ENCODE measurements at regions not wholly inside any gene's neighbourhood (a gene's known extent, or its start where the extent isn't known, plus 50 kb on each side); places are given as distances from the start of the nearest gene placed in this dataset.
"Not testable (repeated sequence)": the region's sequence is repeated elsewhere in the genome, so short reads cannot be mapped to it uniquely, and the experiment has no call there.

DNA sequence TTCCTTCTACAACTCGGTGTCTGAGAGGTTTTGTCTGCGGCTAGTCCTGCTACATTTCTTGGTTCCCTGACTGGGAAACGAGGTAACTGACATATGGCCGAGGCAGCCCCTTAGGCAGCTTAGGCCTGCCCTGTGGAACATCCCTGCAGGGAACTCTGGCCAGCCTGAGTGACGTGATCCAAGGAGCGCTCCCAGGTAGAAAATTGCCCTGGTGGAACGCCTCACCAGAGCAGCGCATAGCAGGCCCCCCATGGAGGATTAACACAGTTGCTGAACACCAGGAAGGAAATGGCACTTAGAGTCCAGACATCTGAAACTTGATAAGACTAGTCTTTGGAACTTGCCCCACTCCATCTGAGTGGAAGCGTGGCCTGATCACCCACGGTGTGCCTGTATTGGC lies 837.4 kb upstream of the NDST4 start:
- TF ChIP-seq, protein P1, sequence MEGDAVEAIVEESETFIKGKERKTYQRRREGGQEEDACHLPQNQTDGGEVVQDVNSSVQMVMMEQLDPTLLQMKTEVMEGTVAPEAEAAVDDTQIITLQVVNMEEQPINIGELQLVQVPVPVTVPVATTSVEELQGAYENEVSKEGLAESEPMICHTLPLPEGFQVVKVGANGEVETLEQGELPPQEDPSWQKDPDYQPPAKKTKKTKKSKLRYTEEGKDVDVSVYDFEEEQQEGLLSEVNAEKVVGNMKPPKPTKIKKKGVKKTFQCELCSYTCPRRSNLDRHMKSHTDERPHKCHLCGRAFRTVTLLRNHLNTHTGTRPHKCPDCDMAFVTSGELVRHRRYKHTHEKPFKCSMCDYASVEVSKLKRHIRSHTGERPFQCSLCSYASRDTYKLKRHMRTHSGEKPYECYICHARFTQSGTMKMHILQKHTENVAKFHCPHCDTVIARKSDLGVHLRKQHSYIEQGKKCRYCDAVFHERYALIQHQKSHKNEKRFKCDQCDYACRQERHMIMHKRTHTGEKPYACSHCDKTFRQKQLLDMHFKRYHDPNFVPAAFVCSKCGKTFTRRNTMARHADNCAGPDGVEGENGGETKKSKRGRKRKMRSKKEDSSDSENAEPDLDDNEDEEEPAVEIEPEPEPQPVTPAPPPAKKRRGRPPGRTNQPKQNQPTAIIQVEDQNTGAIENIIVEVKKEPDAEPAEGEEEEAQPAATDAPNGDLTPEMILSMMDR (IDR thresholded peaks at IDR 0.05; ENCODE audit: low read depth, low read length, missing control alignments), result no peak
- DNase-seq, result no peak
- H3K27me3 ChIP-seq (replicated peaks), result no peaks in the 10 kb centered on the region
- no peak overlapping the region for H3K4me3 ChIP-seq (ENCODE audit: low read depth, low read length)
- no peak overlapping the region for H3K27ac ChIP-seq
- in situ Hi-C loops (cut with HindIII; ENCODE audit: low pct_ligation_motif_present, low sequenced_read_pairs), result no loop called here
- H3K36me3 ChIP-seq (replicated peaks), result no peaks in the 10 kb centered on the region

DNA sequence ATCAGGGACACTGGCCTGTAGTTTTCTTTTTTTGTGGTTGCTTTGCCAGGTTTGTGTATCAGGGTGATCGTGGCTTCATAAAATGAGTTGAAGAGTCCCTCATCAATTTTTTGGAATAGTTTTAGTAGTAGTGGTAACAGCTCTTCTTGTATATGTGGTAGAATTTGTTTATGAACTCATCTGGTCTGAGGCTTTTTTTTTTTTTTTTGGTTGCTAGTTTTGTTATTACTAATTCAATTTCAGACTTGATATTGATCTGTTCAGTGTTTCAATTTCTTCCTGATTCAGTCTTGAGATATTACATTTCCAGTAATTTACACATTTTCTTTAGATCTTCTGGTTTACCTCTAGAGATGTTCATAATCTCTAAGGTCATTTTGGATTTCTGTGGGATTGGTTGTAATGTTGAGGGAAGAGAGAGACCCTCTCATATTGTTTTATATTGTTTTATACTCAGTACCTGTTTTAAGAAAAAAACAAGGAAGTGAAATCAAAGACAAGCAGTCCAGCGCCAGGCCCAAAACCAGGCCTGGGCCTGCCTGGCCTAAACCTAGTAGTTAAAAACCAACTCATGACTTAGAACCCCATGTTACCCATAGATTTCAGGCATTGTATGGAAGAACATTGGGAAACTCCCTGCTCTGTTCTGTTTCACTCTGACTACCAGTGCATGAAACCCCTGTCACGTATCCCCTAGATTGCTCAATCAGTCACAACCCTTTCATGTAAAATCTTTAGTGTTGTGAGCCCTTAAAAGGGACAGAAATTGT lies 836.7 kb upstream of the NDST4 start:
- H3K27ac ChIP-seq; H3K4me3 ChIP-seq (ENCODE audit: low read depth, low read length); in situ Hi-C loops (cut with HindIII; ENCODE audit: low pct_ligation_motif_present, low sequenced_read_pairs); DNase-seq; H3K36me3 ChIP-seq (replicated peaks); H3K27me3 ChIP-seq (replicated peaks): not testable (repeated sequence)

DNA sequence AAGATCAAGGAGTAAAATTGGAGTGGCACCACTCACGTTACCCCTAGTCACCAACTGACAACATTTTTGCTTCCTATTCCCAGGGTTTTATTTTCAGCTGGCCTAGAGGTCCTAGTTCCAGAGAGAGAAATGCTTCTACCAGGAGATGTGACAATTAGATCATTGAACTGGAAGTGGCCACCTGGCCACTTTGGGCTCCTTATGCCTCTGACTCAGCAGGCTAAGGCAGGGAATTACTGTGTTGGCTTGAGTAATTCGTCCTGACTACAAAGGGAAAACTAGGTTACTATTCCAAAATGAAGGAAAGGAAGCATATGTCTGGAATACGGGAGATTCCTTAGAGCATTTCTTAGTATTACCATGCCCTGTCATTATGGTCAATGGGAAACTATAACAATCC lies 831.6 kb upstream of the NDST4 start:
- Histone ChIP-seq H3K27me3 (replicated peaks) (no peaks in the 10 kb centered on the region), H3K36me3 (replicated peaks) (no peaks in the 10 kb centered on the region), H3K27ac (no peak overlapping the region), H3K4me3 (ENCODE audit: low read depth, low read length) (no peak overlapping the region)
- in situ Hi-C loops (cut with HindIII; ENCODE audit: low pct_ligation_motif_present, low sequenced_read_pairs), result no loop called here
- no peak for DNase-seq
- TF ChIP-seq, protein P1 (IDR thresholded peaks at IDR 0.05; ENCODE audit: low read depth, low read length, missing control alignments), result no peak

DNA sequence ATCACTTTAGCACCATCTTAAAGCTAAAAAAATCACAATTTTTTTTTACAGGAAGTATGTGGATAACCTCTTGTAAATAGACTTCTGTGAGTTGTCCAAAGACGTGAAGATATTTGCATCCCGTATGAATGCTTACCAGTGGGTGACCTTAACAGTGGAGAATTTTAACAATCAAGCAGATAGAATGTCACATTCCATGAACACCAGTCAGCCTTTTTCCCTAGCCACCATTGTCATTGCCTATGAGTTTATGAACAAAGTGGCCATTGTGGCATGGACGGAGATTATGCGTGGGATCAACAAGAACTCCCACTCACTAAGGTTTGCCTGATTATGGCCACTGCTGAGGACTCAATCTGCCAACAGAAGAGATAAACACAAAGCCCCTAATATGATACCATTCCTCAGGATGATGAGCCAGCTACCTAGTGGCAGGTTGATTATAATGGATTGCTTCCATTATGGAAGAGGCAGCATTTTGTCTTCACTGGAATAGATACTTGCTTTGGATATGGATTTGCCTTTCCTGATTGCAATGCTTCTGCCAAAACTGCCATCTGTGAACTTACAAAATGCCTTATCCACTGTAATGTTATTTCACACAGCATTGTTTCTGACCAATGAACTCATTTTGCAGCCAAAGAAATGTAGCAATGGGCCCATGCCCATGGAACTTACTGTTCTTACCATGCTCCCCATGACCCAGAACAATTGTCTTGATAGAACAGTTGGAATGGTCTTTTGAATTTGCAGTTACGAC lies 830.9 kb upstream of the NDST4 start:
- in situ Hi-C loops (cut with HindIII; ENCODE audit: low pct_ligation_motif_present, low sequenced_read_pairs), result no loop called here
- no peaks in the 10 kb centered on the region for H3K27me3 ChIP-seq (replicated peaks)
- TF ChIP-seq, protein P1 (IDR thresholded peaks at IDR 0.05; ENCODE audit: low read depth, low read length, missing control alignments), result no peak
- no peak overlapping the region for H3K27ac ChIP-seq
- no peak for DNase-seq
- H3K4me3 ChIP-seq (ENCODE audit: low read depth, low read length), result no peak overlapping the region
- H3K36me3 ChIP-seq (replicated peaks), result no peaks in the 10 kb centered on the region

DNA sequence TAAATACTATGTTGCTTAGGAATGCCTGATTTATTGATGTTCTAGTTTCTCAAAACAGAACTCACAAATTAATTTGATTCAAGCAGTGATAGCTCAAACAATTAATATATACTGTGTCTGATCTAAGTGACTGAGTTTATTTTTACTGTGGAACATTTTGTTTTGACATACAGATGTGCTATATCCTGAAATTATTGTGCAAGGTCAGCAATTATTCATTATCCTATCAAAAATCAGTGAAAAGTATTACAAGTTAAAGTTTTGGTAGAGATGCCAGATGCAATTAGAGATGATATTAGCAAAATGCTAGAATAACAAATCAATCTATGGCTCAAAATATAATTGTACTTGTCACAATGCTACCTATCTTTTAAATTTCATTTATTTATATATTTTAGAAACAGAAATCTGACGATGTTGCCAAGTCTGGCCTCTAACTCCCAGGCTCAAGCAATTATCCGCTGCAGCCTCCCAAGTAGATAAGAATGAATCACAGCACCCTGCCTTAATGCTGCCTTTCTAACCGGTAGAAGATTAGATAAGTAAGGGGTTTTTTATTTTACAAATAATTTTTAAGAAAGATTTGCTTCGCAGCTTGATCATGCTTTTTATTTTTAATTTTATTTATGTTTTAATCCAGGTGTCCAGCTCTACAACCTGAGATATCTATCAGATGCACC lies 825.5 kb upstream of the NDST4 start:
- in situ Hi-C loops (cut with HindIII; ENCODE audit: low pct_ligation_motif_present, low sequenced_read_pairs), result no loop called here
- DNase-seq, result no peak
- TF ChIP-seq, protein P1 (IDR thresholded peaks at IDR 0.05; ENCODE audit: low read depth, low read length, missing control alignments), result no peak

DNA sequence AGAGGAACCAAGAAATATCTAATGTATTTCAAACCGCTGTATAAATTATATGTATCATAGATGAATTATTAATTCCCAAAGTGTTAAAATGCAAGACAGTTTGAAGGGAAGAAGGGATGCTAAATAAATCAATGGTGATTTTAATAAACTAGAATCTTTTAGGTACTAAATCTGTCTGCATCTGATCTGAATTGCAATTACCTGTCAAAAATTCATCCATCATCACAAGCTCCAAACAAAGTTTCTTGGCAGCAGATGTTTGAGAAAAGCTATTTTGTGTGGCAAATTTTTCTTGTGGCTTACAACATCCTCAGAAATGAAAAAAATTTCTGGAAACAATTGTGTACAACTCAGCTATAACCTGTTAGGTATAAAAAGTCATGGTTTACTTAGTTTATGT lies 816.0 kb upstream of the NDST4 start:
- DNase-seq, result no peak
- no peaks in the 10 kb centered on the region for H3K36me3 ChIP-seq (replicated peaks)
- TF ChIP-seq, protein P1 (IDR thresholded peaks at IDR 0.05; ENCODE audit: low read depth, low read length, missing control alignments), result no peak
- H3K27ac ChIP-seq, result no peak overlapping the region
- in situ Hi-C loops (cut with HindIII; ENCODE audit: low pct_ligation_motif_present, low sequenced_read_pairs), result no loop called here
- H3K27me3 ChIP-seq (replicated peaks), result no peaks in the 10 kb centered on the region
- no peak overlapping the region for H3K4me3 ChIP-seq (ENCODE audit: low read depth, low read length)

More for the DNA sequence above, 825.5 kb upstream of the NDST4 start:
- Histone ChIP-seq H3K4me3 (ENCODE audit: low read depth, low read length) (no peak overlapping the region), H3K27me3 (replicated peaks) (no peaks in the 10 kb centered on the region), H3K36me3 (replicated peaks) (no peaks in the 10 kb centered on the region), H3K27ac (no peak overlapping the region)

Data from brain microvascular endothelial cell (primary cell).